ENCODE measurements at regions not wholly inside any gene's neighbourhood (a gene's known extent, or its start where the extent isn't known, plus 50 kb on each side); places are given as distances from the start of the nearest gene placed in this dataset.

DNA sequence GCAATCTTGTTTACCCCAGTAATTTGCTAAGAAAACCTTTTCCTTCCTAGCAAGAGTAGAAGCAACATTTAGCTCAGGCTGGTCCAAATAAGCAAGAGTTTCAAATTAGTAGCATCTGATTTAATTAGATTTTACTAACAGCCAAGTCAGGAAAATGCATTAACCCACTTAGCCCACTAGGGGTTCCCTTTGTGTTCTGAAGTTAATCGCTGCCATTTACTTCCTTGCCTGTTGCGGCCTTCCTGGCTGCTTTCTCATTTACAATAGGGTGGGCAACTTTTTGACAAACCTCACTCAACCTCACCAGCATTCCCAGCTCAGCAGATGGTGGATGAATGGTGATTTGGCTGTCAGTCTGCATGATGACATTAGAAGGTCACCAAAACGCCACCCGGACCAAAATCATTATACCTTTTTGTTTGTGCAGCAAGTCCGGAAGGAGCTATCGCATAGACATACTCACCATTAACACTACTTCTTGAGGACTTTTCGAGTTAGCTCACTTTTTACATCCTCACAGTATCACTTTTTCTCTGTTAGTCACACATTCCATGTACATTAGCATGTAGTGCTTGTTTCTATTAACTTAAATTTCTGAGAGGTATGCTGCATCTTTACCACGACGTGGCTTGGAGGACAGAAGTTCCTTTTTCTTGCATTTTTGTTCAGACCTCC is 101.5 kb upstream of the SETBP1 start:
- peak; percentile 61 for ATAC-seq

DNA sequence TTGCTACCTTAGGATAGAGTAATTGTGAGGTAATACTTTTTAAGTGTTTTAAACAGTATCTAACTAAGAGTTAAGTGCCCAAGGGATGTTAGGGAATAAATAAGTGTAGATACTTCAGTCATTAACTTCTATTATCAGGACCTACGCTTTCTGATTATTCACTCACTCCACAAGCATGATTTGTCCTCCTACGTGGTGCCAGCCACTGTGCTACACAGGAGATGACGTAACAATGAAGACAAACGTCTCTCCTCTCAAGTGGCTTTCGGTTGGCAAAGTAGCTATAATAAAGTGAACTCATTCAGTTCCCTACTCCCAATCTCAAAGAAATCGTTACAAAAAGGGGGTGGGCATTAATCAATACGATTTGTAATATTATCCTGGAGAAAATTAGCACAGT is 100.9 kb upstream of the SETBP1 start:
- no peak for ATAC-seq
- TF ChIP-seq, protein P1, sequence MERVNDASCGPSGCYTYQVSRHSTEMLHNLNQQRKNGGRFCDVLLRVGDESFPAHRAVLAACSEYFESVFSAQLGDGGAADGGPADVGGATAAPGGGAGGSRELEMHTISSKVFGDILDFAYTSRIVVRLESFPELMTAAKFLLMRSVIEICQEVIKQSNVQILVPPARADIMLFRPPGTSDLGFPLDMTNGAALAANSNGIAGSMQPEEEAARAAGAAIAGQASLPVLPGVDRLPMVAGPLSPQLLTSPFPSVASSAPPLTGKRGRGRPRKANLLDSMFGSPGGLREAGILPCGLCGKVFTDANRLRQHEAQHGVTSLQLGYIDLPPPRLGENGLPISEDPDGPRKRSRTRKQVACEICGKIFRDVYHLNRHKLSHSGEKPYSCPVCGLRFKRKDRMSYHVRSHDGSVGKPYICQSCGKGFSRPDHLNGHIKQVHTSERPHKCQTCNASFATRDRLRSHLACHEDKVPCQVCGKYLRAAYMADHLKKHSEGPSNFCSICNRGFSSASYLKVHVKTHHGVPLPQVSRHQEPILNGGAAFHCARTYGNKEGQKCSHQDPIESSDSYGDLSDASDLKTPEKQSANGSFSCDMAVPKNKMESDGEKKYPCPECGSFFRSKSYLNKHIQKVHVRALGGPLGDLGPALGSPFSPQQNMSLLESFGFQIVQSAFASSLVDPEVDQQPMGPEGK (CRISPR knock-in tag; IDR thresholded peaks at IDR 0.05; ENCODE audit: borderline replicate concordance), result no peak
- TF ChIP-seq TOX (CRISPR knock-in tag; IDR thresholded peaks at IDR 0.05; ENCODE audit: borderline replicate concordance), result no peak
- no peak for TF ChIP-seq ZFP30 (CRISPR knock-in tag; IDR thresholded peaks at IDR 0.05)
- TF ChIP-seq TCF4 (CRISPR knock-in tag; IDR thresholded peaks at IDR 0.05; ENCODE audit: borderline replicate concordance), result no peak
- no peak for TF ChIP-seq PPARA (CRISPR knock-in tag; IDR thresholded peaks at IDR 0.05; ENCODE audit: borderline replicate concordance)
- TF ChIP-seq ESRRG (CRISPR knock-in tag; IDR thresholded peaks at IDR 0.05), result no peak
- TF ChIP-seq OSR1 (CRISPR knock-in tag; IDR thresholded peaks at IDR 0.05), result no peak

More for the DNA sequence above, 101.5 kb upstream of the SETBP1 start:
- TF ChIP-seq, protein P2, sequence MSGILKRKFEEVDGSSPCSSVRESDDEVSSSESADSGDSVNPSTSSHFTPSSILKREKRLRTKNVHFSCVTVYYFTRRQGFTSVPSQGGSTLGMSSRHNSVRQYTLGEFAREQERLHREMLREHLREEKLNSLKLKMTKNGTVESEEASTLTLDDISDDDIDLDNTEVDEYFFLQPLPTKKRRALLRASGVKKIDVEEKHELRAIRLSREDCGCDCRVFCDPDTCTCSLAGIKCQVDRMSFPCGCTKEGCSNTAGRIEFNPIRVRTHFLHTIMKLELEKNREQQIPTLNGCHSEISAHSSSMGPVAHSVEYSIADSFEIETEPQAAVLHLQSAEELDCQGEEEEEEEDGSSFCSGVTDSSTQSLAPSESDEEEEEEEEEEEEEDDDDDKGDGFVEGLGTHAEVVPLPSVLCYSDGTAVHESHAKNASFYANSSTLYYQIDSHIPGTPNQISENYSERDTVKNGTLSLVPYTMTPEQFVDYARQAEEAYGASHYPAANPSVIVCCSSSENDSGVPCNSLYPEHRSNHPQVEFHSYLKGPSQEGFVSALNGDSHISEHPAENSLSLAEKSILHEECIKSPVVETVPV (CRISPR knock-in tag; IDR thresholded peaks at IDR 0.05), result no peak
- TF ChIP-seq OSR1 (CRISPR knock-in tag; IDR thresholded peaks at IDR 0.05) (no peak), ARNTL (CRISPR knock-in tag; IDR thresholded peaks at IDR 0.05; ENCODE audit: borderline replicate concordance, low read depth) (no peak), ZC3H10 (CRISPR knock-in tag; IDR thresholded peaks at IDR 0.05) (no peak), ZNF70 (CRISPR knock-in tag; IDR thresholded peaks at IDR 0.05) (no peak), TCF4 (CRISPR knock-in tag; IDR thresholded peaks at IDR 0.05; ENCODE audit: borderline replicate concordance) (no peak), SNAI2 (CRISPR knock-in tag; IDR thresholded peaks at IDR 0.05) (no peak), ZFP3 (CRISPR knock-in tag; IDR thresholded peaks at IDR 0.05) (no peak), TOX (CRISPR knock-in tag; IDR thresholded peaks at IDR 0.05; ENCODE audit: borderline replicate concordance) (no peak)
- TF ChIP-seq, protein P3, sequence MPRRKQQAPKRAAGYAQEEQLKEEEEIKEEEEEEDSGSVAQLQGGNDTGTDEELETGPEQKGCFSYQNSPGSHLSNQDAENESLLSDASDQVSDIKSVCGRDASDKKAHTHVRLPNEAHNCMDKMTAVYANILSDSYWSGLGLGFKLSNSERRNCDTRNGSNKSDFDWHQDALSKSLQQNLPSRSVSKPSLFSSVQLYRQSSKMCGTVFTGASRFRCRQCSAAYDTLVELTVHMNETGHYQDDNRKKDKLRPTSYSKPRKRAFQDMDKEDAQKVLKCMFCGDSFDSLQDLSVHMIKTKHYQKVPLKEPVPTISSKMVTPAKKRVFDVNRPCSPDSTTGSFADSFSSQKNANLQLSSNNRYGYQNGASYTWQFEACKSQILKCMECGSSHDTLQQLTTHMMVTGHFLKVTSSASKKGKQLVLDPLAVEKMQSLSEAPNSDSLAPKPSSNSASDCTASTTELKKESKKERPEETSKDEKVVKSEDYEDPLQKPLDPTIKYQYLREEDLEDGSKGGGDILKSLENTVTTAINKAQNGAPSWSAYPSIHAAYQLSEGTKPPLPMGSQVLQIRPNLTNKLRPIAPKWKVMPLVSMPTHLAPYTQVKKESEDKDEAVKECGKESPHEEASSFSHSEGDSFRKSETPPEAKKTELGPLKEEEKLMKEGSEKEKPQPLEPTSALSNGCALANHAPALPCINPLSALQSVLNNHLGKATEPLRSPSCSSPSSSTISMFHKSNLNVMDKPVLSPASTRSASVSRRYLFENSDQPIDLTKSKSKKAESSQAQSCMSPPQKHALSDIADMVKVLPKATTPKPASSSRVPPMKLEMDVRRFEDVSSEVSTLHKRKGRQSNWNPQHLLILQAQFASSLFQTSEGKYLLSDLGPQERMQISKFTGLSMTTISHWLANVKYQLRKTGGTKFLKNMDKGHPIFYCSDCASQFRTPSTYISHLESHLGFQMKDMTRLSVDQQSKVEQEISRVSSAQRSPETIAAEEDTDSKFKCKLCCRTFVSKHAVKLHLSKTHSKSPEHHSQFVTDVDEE (CRISPR knock-in tag; IDR thresholded peaks at IDR 0.05), result no peak
- TF ChIP-seq, protein P1 (CRISPR knock-in tag; IDR thresholded peaks at IDR 0.05; ENCODE audit: borderline replicate concordance), result no peak
- TF ChIP-seq, protein P4, sequence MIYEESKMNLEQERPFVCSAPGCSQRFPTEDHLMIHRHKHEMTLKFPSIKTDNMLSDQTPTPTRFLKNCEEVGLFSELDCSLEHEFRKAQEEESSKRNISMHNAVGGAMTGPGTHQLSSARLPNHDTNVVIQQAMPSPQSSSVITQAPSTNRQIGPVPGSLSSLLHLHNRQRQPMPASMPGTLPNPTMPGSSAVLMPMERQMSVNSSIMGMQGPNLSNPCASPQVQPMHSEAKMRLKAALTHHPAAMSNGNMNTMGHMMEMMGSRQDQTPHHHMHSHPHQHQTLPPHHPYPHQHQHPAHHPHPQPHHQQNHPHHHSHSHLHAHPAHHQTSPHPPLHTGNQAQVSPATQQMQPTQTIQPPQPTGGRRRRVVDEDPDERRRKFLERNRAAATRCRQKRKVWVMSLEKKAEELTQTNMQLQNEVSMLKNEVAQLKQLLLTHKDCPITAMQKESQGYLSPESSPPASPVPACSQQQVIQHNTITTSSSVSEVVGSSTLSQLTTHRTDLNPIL (CRISPR knock-in tag; IDR thresholded peaks at IDR 0.05; ENCODE audit: low read depth), result no peak
- TF ChIP-seq, protein P5, sequence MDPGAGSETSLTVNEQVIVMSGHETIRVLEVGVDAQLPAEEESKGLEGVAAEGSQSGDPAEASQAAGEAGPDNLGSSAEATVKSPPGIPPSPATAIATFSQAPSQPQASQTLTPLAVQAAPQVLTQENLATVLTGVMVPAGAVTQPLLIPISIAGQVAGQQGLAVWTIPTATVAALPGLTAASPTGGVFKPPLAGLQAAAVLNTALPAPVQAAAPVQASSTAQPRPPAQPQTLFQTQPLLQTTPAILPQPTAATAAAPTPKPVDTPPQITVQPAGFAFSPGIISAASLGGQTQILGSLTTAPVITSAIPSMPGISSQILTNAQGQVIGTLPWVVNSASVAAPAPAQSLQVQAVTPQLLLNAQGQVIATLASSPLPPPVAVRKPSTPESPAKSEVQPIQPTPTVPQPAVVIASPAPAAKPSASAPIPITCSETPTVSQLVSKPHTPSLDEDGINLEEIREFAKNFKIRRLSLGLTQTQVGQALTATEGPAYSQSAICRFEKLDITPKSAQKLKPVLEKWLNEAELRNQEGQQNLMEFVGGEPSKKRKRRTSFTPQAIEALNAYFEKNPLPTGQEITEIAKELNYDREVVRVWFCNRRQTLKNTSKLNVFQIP (CRISPR knock-in tag; IDR thresholded peaks at IDR 0.05; ENCODE audit: borderline replicate concordance, low read depth), result no peak

DNA sequence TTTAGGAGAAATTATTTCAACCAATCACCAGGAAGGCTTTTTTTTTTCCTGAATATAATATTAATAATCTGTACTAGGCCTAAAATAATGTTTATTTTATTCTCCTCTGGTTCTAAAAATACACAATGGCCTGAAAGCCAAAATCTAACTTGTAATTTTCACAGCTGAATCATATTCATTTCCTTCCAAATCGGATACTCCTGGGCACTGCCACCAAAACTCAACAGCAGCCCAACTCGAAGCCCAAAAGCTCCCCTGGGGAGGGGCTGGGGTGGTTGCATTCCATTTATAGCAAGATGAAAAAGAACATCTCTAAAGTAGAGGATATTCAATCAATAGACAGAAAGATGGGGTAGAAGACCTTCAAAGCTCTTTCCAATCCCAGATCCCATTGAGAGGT is 100.5 kb upstream of the SETBP1 start:
- no peak for ATAC-seq
- TF ChIP-seq ISL1 (CRISPR knock-in tag; IDR thresholded peaks at IDR 0.05) (no peak), BACH2 (CRISPR knock-in tag; IDR thresholded peaks at IDR 0.05; ENCODE audit: borderline replicate concordance) (no peak), ZC3H10 (CRISPR knock-in tag; IDR thresholded peaks at IDR 0.05) (no peak), ZNF8 (CRISPR knock-in tag; IDR thresholded peaks at IDR 0.05) (no peak), SNAI2 (CRISPR knock-in tag; IDR thresholded peaks at IDR 0.05) (no peak), ZFP30 (CRISPR knock-in tag; IDR thresholded peaks at IDR 0.05) (no peak), ZNF565 (CRISPR knock-in tag; conservative IDR thresholded peaks at IDR 0.05; ENCODE audit: low read depth) (no peak), RARB (CRISPR knock-in tag; IDR thresholded peaks at IDR 0.05) (no peak), ARNTL (CRISPR knock-in tag; IDR thresholded peaks at IDR 0.05; ENCODE audit: borderline replicate concordance, low read depth) (no peak)
- TF ChIP-seq, protein P3 (CRISPR knock-in tag; IDR thresholded peaks at IDR 0.05), result no peak
- TF ChIP-seq, protein P2 (CRISPR knock-in tag; IDR thresholded peaks at IDR 0.05), result no peak

Data from SK-N-SH treated with all-trans-retinoic acid at 6 μM for 48 hours (cell line).